A673 (cell line): ENCODE measurements at regions not wholly inside any gene's neighbourhood (a gene's known extent, or its start where the extent isn't known, plus 50 kb on each side); places are given as distances from the start of the nearest gene placed in this dataset.

Experiments
- BruUV-seq: library from RNA; stranded (reverse); fragments of 400-500 nt; replicated peaks from 2 replicates; lab custom pipeline; 2021; lab: Mats Ljungman, UMichigan
- CTCF ChIA-PET: fragments of 300-600 bp; sonication (Branson Sonifier 250); formaldehyde crosslinking; loops from one replicate; lab custom pipeline; 2022; ENCODE audit warnings: antibody characterized with exemption; lab: Charles Lee
- POLR2A ChIA-PET: fragments of 300-600 bp; sonication (Branson Sonifier 250); formaldehyde crosslinking; loops from one replicate; lab custom pipeline; 2022; ENCODE audit warnings: antibody characterized with exemption; ENCODE audit not compliant: low non-redundant PET; lab: Charles Lee
- DNase-seq: peaks from one replicate; pipeline ENCODE4 v3.0.0-alpha.2; 2015; ENCODE audit warnings: low spot score
- H3K27ac ChIP-seq: fragments of 200-600 bp; sonication (generic); 2 replicates; pipeline ENCODE4 v1.5.1; 2016; ENCODE audit warnings: mixed run types, low read depth, mild to moderate bottlenecking, mixed read lengths, antibody characterized with exemption, low read length; ENCODE audit not compliant: poor library complexity, severe bottlenecking
- H3K27me3 ChIP-seq: fragments of 200-600 bp; sonication (generic); replicated peaks from 2 replicates; pipeline ENCODE4 v1.6.1; 2017; ENCODE audit warnings: mixed run types, low read depth, mild to moderate bottlenecking, mixed read lengths, antibody characterized with exemption, low read length; ENCODE audit not compliant: insufficient read depth, poor library complexity
- H3K36me3 ChIP-seq: fragments of 200-600 bp; sonication (generic); 2 replicates; pipeline ENCODE4 v1.6.1; 2016; ENCODE audit warnings: mixed run types, mild to moderate bottlenecking, mixed read lengths, antibody characterized with exemption, low read length; ENCODE audit not compliant: insufficient read depth, poor library complexity, severe bottlenecking
- H3K4me1 ChIP-seq: fragments of 200-600 bp; sonication (generic); 2 replicates; pipeline ENCODE4 v1.6.1; 2017; ENCODE audit warnings: mixed run types, mild to moderate bottlenecking, mixed read lengths, antibody characterized with exemption, low read length; ENCODE audit not compliant: insufficient read depth, poor library complexity, severe bottlenecking
- H3K4me3 ChIP-seq: fragments of 200-600 bp; sonication (generic); 2 replicates; pipeline ENCODE4 v1.5.1; 2016; ENCODE audit warnings: low read depth, mixed run types, mild to moderate bottlenecking, mixed read lengths, low read length; ENCODE audit not compliant: poor library complexity, severe bottlenecking
- H3K9me3 ChIP-seq: fragments of 200-600 bp; sonication (generic); 2 replicates; pipeline ENCODE4 v1.6.1; 2016; ENCODE audit warnings: mixed run types, low read depth, mild to moderate bottlenecking, mixed read lengths, antibody characterized with exemption, low read length; ENCODE audit not compliant: poor library complexity, severe bottlenecking
- EZH2 ChIP-seq: fragments of 200-600 bp; sonication (generic); IDR thresholded peaks from 2 replicates; pipeline ENCODE4 v1.6.1; 2017; ENCODE audit warnings: borderline replicate concordance, low read depth, mild to moderate bottlenecking, mixed read lengths, antibody characterized with exemption, low read length; ENCODE audit not compliant: poor library complexity, severe bottlenecking
- intact Hi-C: fragments of 100-400 bp; cut with micrococcal nuclease; formaldehyde crosslinking; loops from one replicate; pipeline ENCODE4 v1.10.0; 2022; ENCODE audit not compliant: unreplicated experiment
- TF ChIP-seq, protein P1 (sequence below): fragments of 300-800, 200-600 bp; sonication (generic); conservative IDR thresholded peaks from 2 replicates; pipeline ENCODE4 v1.5.1; 2017; ENCODE audit warnings: low read depth, mild to moderate bottlenecking, antibody characterized with exemption, low read length, moderate library complexity, mixed read lengths

- TF ChIP-seq EZH2 = no peak
- TF ChIP-seq, protein P1, sequence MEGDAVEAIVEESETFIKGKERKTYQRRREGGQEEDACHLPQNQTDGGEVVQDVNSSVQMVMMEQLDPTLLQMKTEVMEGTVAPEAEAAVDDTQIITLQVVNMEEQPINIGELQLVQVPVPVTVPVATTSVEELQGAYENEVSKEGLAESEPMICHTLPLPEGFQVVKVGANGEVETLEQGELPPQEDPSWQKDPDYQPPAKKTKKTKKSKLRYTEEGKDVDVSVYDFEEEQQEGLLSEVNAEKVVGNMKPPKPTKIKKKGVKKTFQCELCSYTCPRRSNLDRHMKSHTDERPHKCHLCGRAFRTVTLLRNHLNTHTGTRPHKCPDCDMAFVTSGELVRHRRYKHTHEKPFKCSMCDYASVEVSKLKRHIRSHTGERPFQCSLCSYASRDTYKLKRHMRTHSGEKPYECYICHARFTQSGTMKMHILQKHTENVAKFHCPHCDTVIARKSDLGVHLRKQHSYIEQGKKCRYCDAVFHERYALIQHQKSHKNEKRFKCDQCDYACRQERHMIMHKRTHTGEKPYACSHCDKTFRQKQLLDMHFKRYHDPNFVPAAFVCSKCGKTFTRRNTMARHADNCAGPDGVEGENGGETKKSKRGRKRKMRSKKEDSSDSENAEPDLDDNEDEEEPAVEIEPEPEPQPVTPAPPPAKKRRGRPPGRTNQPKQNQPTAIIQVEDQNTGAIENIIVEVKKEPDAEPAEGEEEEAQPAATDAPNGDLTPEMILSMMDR = no peak
- BruUV-seq = no TSS peak
- Histone ChIP-seq H3K36me3 (no peaks in the 10 kb centered on the region), H3K27ac (no peak overlapping the region), H3K4me3 (no peak overlapping the region), H3K4me1 (no peaks in the 10 kb centered on the region), H3K27me3 (peaks cover 15% of the 10 kb centered on the region), H3K9me3 (no peaks in the 10 kb centered on the region)
- CTCF ChIA-PET = no interaction called here
- intact Hi-C loops = no loop called here
- DNase-seq = no peak
- POLR2A ChIA-PET = no interaction called here
Measured at GRCh38 chr1:213681788-213682340, 305.9 kb upstream of the PROX1 start.

DNA sequence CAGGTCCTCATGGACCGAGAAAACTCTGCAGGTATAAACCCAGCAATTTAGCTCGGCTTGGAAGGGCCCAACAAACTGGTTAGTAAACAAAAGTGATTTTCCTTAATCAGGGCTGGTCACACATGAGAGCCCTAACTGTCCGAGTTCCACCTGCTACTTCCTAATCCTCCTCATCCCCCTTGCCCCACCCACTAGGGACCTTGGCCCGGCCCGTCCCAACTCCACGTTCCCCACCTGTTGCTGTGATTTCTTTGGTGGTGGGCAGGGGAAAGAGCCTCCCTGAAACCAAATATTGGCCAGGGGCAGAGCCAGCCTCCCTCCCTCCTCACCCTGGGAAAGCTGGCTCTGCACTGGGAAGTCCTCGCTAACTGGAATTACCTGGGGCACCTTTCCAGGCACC lies 304.2 kb upstream of the PROX1 start:
- Histone ChIP-seq H3K36me3 (no peaks in the 10 kb centered on the region), H3K9me3 (no peaks in the 10 kb centered on the region), H3K27me3 (peaks cover 15% of the 10 kb centered on the region), H3K4me1 (no peaks in the 10 kb centered on the region), H3K27ac (no peak overlapping the region), H3K4me3 (no peak overlapping the region)
- POLR2A ChIA-PET = no interaction called here
- CTCF ChIA-PET = no interaction called here
- TF ChIP-seq EZH2 = no peak
- TF ChIP-seq, protein P1 = no peak
- intact Hi-C loops = no loop called here
- BruUV-seq = no TSS peak
- DNase-seq = no peak

DNA sequence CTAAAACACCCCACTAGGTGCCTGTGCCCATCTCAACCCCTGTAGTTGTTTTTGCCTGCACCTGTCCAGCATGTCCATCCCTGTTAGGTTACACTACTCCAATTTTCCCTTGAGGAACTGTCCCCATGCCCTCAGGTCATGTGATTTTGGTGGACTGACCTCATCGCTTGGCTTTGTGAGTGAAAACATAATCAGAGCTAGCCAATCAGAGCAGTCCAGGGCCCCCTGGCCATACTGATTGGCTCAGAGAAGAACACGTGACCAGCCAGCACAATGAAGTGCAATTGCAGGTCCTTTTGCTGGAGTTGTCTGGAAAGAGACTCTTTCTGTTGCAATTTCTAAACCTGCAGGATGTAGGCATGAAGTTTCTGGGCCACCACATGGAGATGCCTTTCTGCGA lies 303.3 kb upstream of the PROX1 start:
- CTCF ChIA-PET = no interaction called here
- Histone ChIP-seq H3K4me3 (no peak overlapping the region), H3K4me1 (no peaks in the 10 kb centered on the region), H3K27ac (no peak overlapping the region), H3K27me3 (peaks cover 11% of the 10 kb centered on the region), H3K9me3 (no peaks in the 10 kb centered on the region), H3K36me3 (no peaks in the 10 kb centered on the region)
- POLR2A ChIA-PET = no interaction called here
- intact Hi-C loops = no loop called here
- TF ChIP-seq, protein P1 = no peak
- no peak for TF ChIP-seq EZH2
- BruUV-seq = no TSS peak
- DNase-seq = no peak
